Mesenchymal stem cell (in vitro differentiated cells and primary cell): ENCODE measurements at regions not wholly inside any gene's neighbourhood (a gene's known extent, or its start where the extent isn't known, plus 50 kb on each side); places are given as distances from the start of the nearest gene placed in this dataset.

Experiments used
- DNase-seq: peaks from one replicate; pipeline ENCODE4 v3.0.0-alpha.2; 2013
- H2AFZ ChIP-seq: one replicate; pipeline ENCODE4 v1.6.1; 2013; ENCODE audit warnings: low read depth, mild to moderate bottlenecking, control low read depth, inconsistent platforms, low read length, moderate library complexity
- H2AK5ac ChIP-seq: 2 replicates; pipeline ENCODE4 v1.6.1; 2013; ENCODE audit warnings: low read length, moderate library complexity, mild to moderate bottlenecking, inconsistent platforms; ENCODE audit not compliant: severe bottlenecking
- H2BK120ac ChIP-seq: one replicate; pipeline ENCODE4 v1.6.1; 2013; ENCODE audit warnings: low read depth, mild to moderate bottlenecking, inconsistent platforms, low read length, moderate library complexity
- H2BK12ac ChIP-seq, 2 experiments: one replicate each; pipeline ENCODE4 v1.6.1; 2013; ENCODE audit warnings: inconsistent platforms in 2 of 2, low read length in 2 of 2, mild to moderate bottlenecking in 2 of 2, moderate library complexity in 2 of 2, control low read depth in 1 of 2
- H2BK15ac ChIP-seq: one replicate; pipeline ENCODE4 v1.6.1; 2013; ENCODE audit warnings: mild to moderate bottlenecking, low read depth, inconsistent platforms; ENCODE audit not compliant: poor library complexity, severe bottlenecking
- H2BK5ac ChIP-seq: 2 replicates; pipeline ENCODE4 v1.6.1; 2013; ENCODE audit warnings: low read depth, mild to moderate bottlenecking, low read length, control low read depth, inconsistent platforms; ENCODE audit not compliant: poor library complexity, severe bottlenecking
- H3K14ac ChIP-seq, 2 experiments: one replicate each; pipeline ENCODE4 v1.6.1; 2013; ENCODE audit warnings: inconsistent platforms in 2 of 2, low read length in 2 of 2, control low read depth in 1 of 2, mild to moderate bottlenecking in 1 of 2, moderate library complexity in 1 of 2
- H3K18ac ChIP-seq, 2 experiments: one replicate each; pipeline ENCODE4 v1.6.1; 2013; ENCODE audit warnings: inconsistent platforms in 2 of 2, low read length in 2 of 2, control low read depth in 1 of 2, low read depth in 1 of 2, mild to moderate bottlenecking in 1 of 2
- H3K23ac ChIP-seq, 2 experiments: one replicate each; pipeline ENCODE4 v1.6.1; 2013; ENCODE audit warnings: inconsistent platforms in 2 of 2, low read length in 2 of 2, mild to moderate bottlenecking in 2 of 2, moderate library complexity in 2 of 2, control low read depth in 1 of 2
- H3K27ac ChIP-seq: 2 replicates; pipeline ENCODE4 v1.5.1; 2013; ENCODE audit warnings: mild to moderate bottlenecking, moderate library complexity, low read length, control low read depth, inconsistent platforms; ENCODE audit not compliant: poor library complexity, severe bottlenecking
- H3K27me3 ChIP-seq, 2 experiments: 2 replicates each; pipeline versions ENCODE4 v1.6.1 to v1.7.0; 2013; ENCODE audit warnings: low read length in 2 of 2, mild to moderate bottlenecking in 2 of 2, moderate library complexity in 2 of 2, control low read depth in 1 of 2, inconsistent platforms in 1 of 2; ENCODE audit not compliant: control insufficient read depth in 1 of 2, insufficient read depth in 1 of 2
- H3K36me3 ChIP-seq, 2 experiments: 2 replicates each; pipeline versions ENCODE4 v1.6.1 to v1.7.0; 2013; ENCODE audit warnings: low read length in 2 of 2, control low read depth in 1 of 2, inconsistent platforms in 1 of 2, low read depth in 1 of 2, mild to moderate bottlenecking in 1 of 2; ENCODE audit not compliant: insufficient read depth in 2 of 2, control insufficient read depth in 1 of 2
- H3K4ac ChIP-seq, 2 experiments: one replicate each; pipeline ENCODE4 v1.6.1; 2013; ENCODE audit warnings: inconsistent platforms in 2 of 2, low read length in 2 of 2, mild to moderate bottlenecking in 2 of 2, moderate library complexity in 2 of 2, control low read depth in 1 of 2, low read depth in 1 of 2
- H3K4me1 ChIP-seq: 2 replicates; pipeline ENCODE4 v1.6.1; 2013; ENCODE audit warnings: low read depth, low read length, control low read depth; ENCODE audit not compliant: control insufficient read depth, insufficient read depth
- H3K4me2 ChIP-seq: 2 replicates; pipeline ENCODE4 v1.6.1; 2013; ENCODE audit warnings: low read length, mild to moderate bottlenecking, inconsistent platforms; ENCODE audit not compliant: poor library complexity, severe bottlenecking
- H3K4me3 ChIP-seq, 2 experiments: 2 replicates each; pipeline versions ENCODE4 v1.5.1 to v1.7.0; 2013; ENCODE audit warnings: low read length in 2 of 2, mild to moderate bottlenecking in 2 of 2, control low read depth in 1 of 2, low read depth in 1 of 2; ENCODE audit not compliant: insufficient read depth in 1 of 2
- H3K79me1 ChIP-seq: replicated peaks from 2 replicates; pipeline ENCODE4 v1.6.1; 2013; ENCODE audit warnings: mild to moderate bottlenecking, control low read depth, low read length, inconsistent platforms; ENCODE audit not compliant: poor library complexity, severe bottlenecking
- H3K9ac ChIP-seq: 2 replicates; pipeline ENCODE4 v1.7.0; 2013; ENCODE audit warnings: mild to moderate bottlenecking, low read length, moderate library complexity
- H3K9me3 ChIP-seq: 2 replicates; pipeline ENCODE4 v1.7.0; 2013; ENCODE audit warnings: mild to moderate bottlenecking, low read length; ENCODE audit not compliant: control insufficient read depth
- H4K8ac ChIP-seq: one replicate; pipeline ENCODE4 v1.6.1; 2013; ENCODE audit warnings: inconsistent platforms, mild to moderate bottlenecking, low read length, moderate library complexity
- H4K91ac ChIP-seq: one replicate; pipeline ENCODE4 v1.6.1; 2013; ENCODE audit warnings: mild to moderate bottlenecking, low read length, inconsistent platforms
- WGBS: methylation state at CpG from one replicate; pipeline ENCODE4 v1.1.7; 2013; ENCODE audit warnings: mixed read lengths; 5-methylcytosine and 5-hydroxymethylcytosine counted together

DNA sequence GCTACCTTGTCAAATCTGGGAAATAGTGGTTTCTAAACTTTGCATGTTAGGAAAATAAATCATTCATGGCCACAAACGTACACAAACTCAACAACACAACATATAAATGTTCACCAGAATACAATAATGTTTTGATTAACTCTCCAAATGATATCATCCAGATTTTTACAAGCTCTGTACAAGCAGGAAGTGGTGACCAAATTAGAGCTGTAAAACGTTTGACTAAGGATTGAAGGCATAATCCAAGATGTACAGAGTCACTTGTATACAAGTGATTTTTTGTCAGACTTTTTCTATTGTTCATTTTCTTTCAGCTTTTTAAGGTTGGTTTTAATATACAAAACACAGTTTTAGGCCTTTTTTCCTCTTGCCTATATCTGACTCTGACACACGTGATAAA lies 748.4 kb upstream of the GRM7 start:
- Histone ChIP-seq H2BK120ac (no peak overlapping the region), H3K18ac (no peak overlapping the region), H3K27me3 (no peaks in the 10 kb centered on the region), H2BK12ac (no peak overlapping the region), H3K23ac (no peak overlapping the region), H2BK15ac (no peak overlapping the region), H4K91ac (no peak overlapping the region), H2AK5ac (no peak overlapping the region), H2BK5ac (no peak overlapping the region), H3K4me2 (no peak overlapping the region), H2AFZ (no peak overlapping the region), H3K79me1 (no peaks in the 10 kb centered on the region), H3K36me3 (no peaks in the 10 kb centered on the region), H3K27ac (no peak overlapping the region), H4K8ac (no peak overlapping the region), H3K9me3 (peaks cover 25% of the 10 kb centered on the region), H3K9ac (no peak overlapping the region), H3K4me3 (no peak overlapping the region), H3K4ac (no peak overlapping the region), H3K14ac (no peak overlapping the region), H3K4me1 (no peaks in the 10 kb centered on the region)
- DNase-seq, result no peak
- 36% methylated on average over 2 of the region's 3 CpGs for WGBS

DNA sequence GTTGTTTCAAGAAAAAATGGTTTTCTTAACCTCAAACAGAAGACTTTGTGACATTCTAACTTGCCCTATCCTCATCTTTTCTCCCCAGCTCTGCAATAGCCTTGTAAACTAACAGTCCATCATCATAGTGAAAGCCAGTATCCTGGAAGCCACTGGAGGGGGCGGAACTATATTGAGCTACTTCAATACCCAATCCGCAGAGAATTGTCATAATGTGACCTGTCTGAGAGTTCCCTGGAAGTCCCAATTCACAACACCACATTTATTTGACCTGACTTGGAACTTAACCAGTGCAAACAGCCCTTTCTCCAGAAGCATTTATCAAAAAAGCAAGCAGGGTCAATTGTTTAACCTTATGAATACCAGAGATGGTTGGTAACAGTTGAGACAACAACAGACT lies 747.6 kb upstream of the GRM7 start:
- no peaks in the 10 kb centered on the region for H3K4me1 ChIP-seq
- no peak overlapping the region for H2AK5ac ChIP-seq
- no peak overlapping the region for H3K18ac ChIP-seq
- no peaks in the 10 kb centered on the region for H3K79me1 ChIP-seq
- H3K36me3 ChIP-seq, result no peaks in the 10 kb centered on the region
- no peak overlapping the region for H2BK120ac ChIP-seq
- H3K23ac ChIP-seq, result no peak overlapping the region
- no peak overlapping the region for H3K4ac ChIP-seq
- 58% methylated on average over 2 of the region's 2 CpGs for WGBS
- no peak overlapping the region for H2BK5ac ChIP-seq
- H3K4me3 ChIP-seq, result no peak overlapping the region
- no peak overlapping the region for H4K8ac ChIP-seq
- H2BK15ac ChIP-seq, result no peak overlapping the region
- no peak overlapping the region for H3K27ac ChIP-seq
- no peak overlapping the region for H3K14ac ChIP-seq
- H2AFZ ChIP-seq, result no peak overlapping the region
- peaks cover 27% of the 10 kb centered on the region for H3K9me3 ChIP-seq
- H3K27me3 ChIP-seq, result no peaks in the 10 kb centered on the region
- H4K91ac ChIP-seq, result no peak overlapping the region
- no peak for DNase-seq
- H2BK12ac ChIP-seq, result no peak overlapping the region
- H3K4me2 ChIP-seq, result no peak overlapping the region
- no peak overlapping the region for H3K9ac ChIP-seq

DNA sequence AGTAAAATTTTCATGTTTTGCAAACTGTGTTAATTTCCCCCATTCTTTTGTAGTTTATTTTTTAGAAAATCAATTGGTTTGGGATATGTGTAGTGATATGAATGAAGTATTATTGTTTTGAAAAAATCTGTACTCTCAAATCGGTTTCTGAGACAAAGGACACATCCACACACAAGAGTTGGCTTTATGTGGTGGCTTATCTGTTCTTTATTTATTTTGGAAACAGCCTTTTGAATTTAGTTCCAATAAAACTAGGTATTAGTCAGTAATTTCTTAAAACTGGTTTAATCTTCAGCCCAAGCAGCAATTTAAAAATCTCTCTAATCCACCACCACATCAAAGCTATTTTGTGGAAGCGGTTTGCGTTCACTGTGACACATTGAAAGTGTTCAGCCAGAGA lies 741.5 kb upstream of the GRM7 start:
- Histone ChIP-seq H2AFZ (no peak overlapping the region), H3K9me3 (peaks cover 22% of the 10 kb centered on the region), H3K14ac (no peak overlapping the region)

DNA sequence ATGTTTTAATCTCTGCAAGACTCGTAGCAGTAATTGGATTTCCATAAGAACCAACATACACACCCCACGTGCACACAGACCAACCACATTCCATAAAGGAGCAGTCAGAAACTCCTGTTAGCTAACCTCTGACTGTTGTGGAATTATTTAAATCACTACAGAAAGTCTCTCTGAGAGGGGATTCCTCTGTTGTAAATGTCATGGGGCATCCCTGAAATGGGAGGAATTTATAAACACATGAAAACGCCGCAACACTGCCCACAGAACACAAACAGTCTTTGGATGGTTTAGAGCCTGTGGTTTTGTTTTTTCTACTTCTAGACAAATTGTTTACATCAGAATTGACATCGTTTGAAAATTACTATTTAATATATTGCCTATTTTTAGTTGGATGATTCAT lies 740.1 kb upstream of the GRM7 start:
- Histone ChIP-seq H3K9me3 (peaks cover 22% of the 10 kb centered on the region), H3K23ac (no peak overlapping the region), H2BK12ac (no peak overlapping the region), H3K79me1 (no peaks in the 10 kb centered on the region), H2BK15ac (no peak overlapping the region), H3K4me2 (no peak overlapping the region), H2BK120ac (no peak overlapping the region), H3K4ac (no peak overlapping the region), H3K4me1 (no peaks in the 10 kb centered on the region), H3K14ac (no peak overlapping the region), H3K27ac (no peak overlapping the region), H3K18ac (no peak overlapping the region), H2AK5ac (no peak overlapping the region), H4K91ac (no peak overlapping the region), H3K36me3 (no peaks in the 10 kb centered on the region), H4K8ac (no peak overlapping the region), H3K27me3 (no peaks in the 10 kb centered on the region), H2BK5ac (no peak overlapping the region), H3K4me3 (no peak overlapping the region), H3K9ac (no peak overlapping the region), H2AFZ (no peak overlapping the region)
- no CpG with 5 or more reads among the region's 5 CpGs for WGBS
- DNase-seq, result peak; percentile 78

More for the DNA sequence above, 741.5 kb upstream of the GRM7 start:
- Histone ChIP-seq H2BK120ac (no peak overlapping the region), H3K18ac (no peak overlapping the region), H2BK15ac (no peak overlapping the region), H2AK5ac (no peak overlapping the region), H3K4me3 (no peak overlapping the region), H4K8ac (no peak overlapping the region), H3K27ac (no peak overlapping the region), H3K36me3 (no peaks in the 10 kb centered on the region), H2BK12ac (no peak overlapping the region), H3K4ac (no peak overlapping the region), H3K27me3 (no peaks in the 10 kb centered on the region), H3K4me2 (no peak overlapping the region), H3K9ac (no peak overlapping the region), H3K79me1 (no peaks in the 10 kb centered on the region), H3K23ac (no peak overlapping the region), H4K91ac (no peak overlapping the region), H3K4me1 (no peaks in the 10 kb centered on the region), H2BK5ac (no peak overlapping the region)
- DNase-seq, result no peak
- WGBS, result 94% methylated on average over 2 of the region's 3 CpGs
